Smooth muscle cell (in vitro differentiated cells): ENCODE measurements at regions not wholly inside any gene's neighbourhood (a gene's known extent, or its start where the extent isn't known, plus 50 kb on each side); places are given as distances from the start of the nearest gene placed in this dataset.
"Not testable (repeated sequence)": the region's sequence is repeated elsewhere in the genome, so short reads cannot be mapped to it uniquely, and the experiment has no call there.

ENCODE experiments used
- DNase-seq: peaks from one replicate; lab custom pipeline; 2025; ENCODE audit not compliant: unreplicated experiment; lab: John Stamatoyannopoulos, UW
- H2AFZ ChIP-seq: fragments of 200-600 bp; sonication (generic); 2 replicates; pipeline ENCODE4 v1.6.0; 2016; ENCODE audit warnings: antibody characterized with exemption, low read depth, mild to moderate bottlenecking
- H3F3A ChIP-seq: fragments of 200-600 bp; sonication (generic); 2 replicates; pipeline ENCODE4 v1.6.0; 2017; ENCODE audit warnings: antibody characterized with exemption, low read depth
- H3K27ac ChIP-seq: fragments of 200-600 bp; sonication (generic); 2 replicates; pipeline ENCODE4 v1.5.1; 2016; ENCODE audit warnings: low read depth, mild to moderate bottlenecking
- H3K27me3 ChIP-seq: fragments of 200-600 bp; sonication (generic); 2 replicates; pipeline ENCODE4 v1.6.1; 2016; ENCODE audit warnings: low read depth, mild to moderate bottlenecking
- H3K36me3 ChIP-seq: fragments of 200-600 bp; sonication (generic); 2 replicates; pipeline ENCODE4 v1.5.1; 2016; ENCODE audit warnings: low read depth
- H3K4me1 ChIP-seq: fragments of 200-600 bp; sonication (generic); 2 replicates; pipeline ENCODE4 v1.5.1; 2016; ENCODE audit warnings: low read depth
- H3K4me2 ChIP-seq: fragments of 200-600 bp; sonication (generic); 2 replicates; pipeline ENCODE4 v1.6.0; 2016; ENCODE audit warnings: mild to moderate bottlenecking
- H3K4me3 ChIP-seq: fragments of 200-600 bp; sonication (generic); 2 replicates; pipeline ENCODE4 v1.5.1; 2016; ENCODE audit warnings: mild to moderate bottlenecking
- H3K79me2 ChIP-seq: fragments of 200-600 bp; sonication (generic); 2 replicates; pipeline ENCODE4 v1.6.0; 2016; ENCODE audit warnings: low read depth, mild to moderate bottlenecking
- H3K9ac ChIP-seq: fragments of 200-600 bp; sonication (generic); 2 replicates; pipeline ENCODE4 v1.6.0; 2016; ENCODE audit warnings: low read depth
- H3K9me3 ChIP-seq: fragments of 200-600 bp; sonication (generic); replicated peaks from 2 replicates; pipeline ENCODE4 v1.5.1; 2016; ENCODE audit warnings: low read depth
- H4K20me1 ChIP-seq: fragments of 200-600 bp; sonication (generic); 2 replicates; pipeline ENCODE4 v1.6.0; 2016; ENCODE audit warnings: low read depth
- CTCF ChIP-seq: fragments of 200-600 bp; sonication (generic); IDR thresholded peaks from 2 replicates; pipeline ENCODE4 v1.5.1; 2017; ENCODE audit warnings: borderline replicate concordance, mild to moderate bottlenecking, antibody characterized with exemption; ENCODE audit not compliant: insufficient read depth, poor library complexity, severe bottlenecking
- WGBS: methylation state at CpG from one replicate; pipeline ENCODE4 v1.1.7; 2016; ENCODE audit warnings: low lambda C conversion rate; 5-methylcytosine and 5-hydroxymethylcytosine counted together

- Histone ChIP-seq H3K36me3 (no peaks in the 10 kb centered on the region), H3K4me2 (no peak overlapping the region), H3K79me2 (no peaks in the 10 kb centered on the region), H3K9ac (no peak overlapping the region), H3F3A (no peaks in the 10 kb centered on the region), H4K20me1 (no peaks in the 10 kb centered on the region), H3K4me1 (no peaks in the 10 kb centered on the region), H3K27ac (no peak overlapping the region), H2AFZ (no peak overlapping the region), H3K4me3 (no peak overlapping the region), H3K27me3 (peaks cover 4% of the 10 kb centered on the region), H3K9me3 (no peaks in the 10 kb centered on the region)
- no peak for DNase-seq
- WGBS, result 89% methylated on average over 22 of the region's 22 CpGs
- TF ChIP-seq CTCF, result no peak
These were observed 223.5 kb downstream of the NDUFA10 start for GRCh38 chr2:239801404-239802184.

GRCh38 chr2:239800785-239801386 is 224.3 kb downstream of the NDUFA10 start:
- no peak overlapping the region for H3K4me2 ChIP-seq
- no peaks in the 10 kb centered on the region for H3K4me1 ChIP-seq
- H3K79me2 ChIP-seq, result no peaks in the 10 kb centered on the region
- no peaks in the 10 kb centered on the region for H3K9me3 ChIP-seq
- no peak overlapping the region for H3K27ac ChIP-seq
- H3K36me3 ChIP-seq, result no peaks in the 10 kb centered on the region
- no peak for TF ChIP-seq CTCF
- no peak for DNase-seq
- H4K20me1 ChIP-seq, result no peaks in the 10 kb centered on the region
- whole genome bisulfite sequencing, result 90% methylated on average over 21 of the region's 22 CpGs
- H3K9ac ChIP-seq, result no peak overlapping the region
- H3K27me3 ChIP-seq, result no peaks in the 10 kb centered on the region
- H2AFZ ChIP-seq, result no peak overlapping the region
- H3K4me3 ChIP-seq, result no peak overlapping the region
- no peaks in the 10 kb centered on the region for H3F3A ChIP-seq

- Histone ChIP-seq H3K79me2 (no peaks in the 10 kb centered on the region), H3K4me1 (no peaks in the 10 kb centered on the region), H4K20me1 (no peaks in the 10 kb centered on the region), H3F3A (no peaks in the 10 kb centered on the region), H3K9me3 (no peaks in the 10 kb centered on the region), H3K4me3 (no peak overlapping the region), H3K9ac (no peak overlapping the region), H3K27me3 (no peaks in the 10 kb centered on the region), H3K36me3 (no peaks in the 10 kb centered on the region), H3K27ac (no peak overlapping the region), H3K4me2 (no peak overlapping the region), H2AFZ (no peak overlapping the region)
- no peak for TF ChIP-seq CTCF
- DNase-seq, result no peak
These were observed 227.8 kb downstream of the NDUFA10 start for GRCh38 chr2:239797316-239797715.

GRCh38 chr2:239795761-239796160 is 229.4 kb downstream of the NDUFA10 start:
- H3K36me3 ChIP-seq, H3K4me1 ChIP-seq, H2AFZ ChIP-seq, H3K9me3 ChIP-seq, H3K27me3 ChIP-seq, DNase-seq, H4K20me1 ChIP-seq, H3K9ac ChIP-seq, H3F3A ChIP-seq, H3K4me3 ChIP-seq, H3K79me2 ChIP-seq, H3K4me2 ChIP-seq, H3K27ac ChIP-seq: not testable (repeated sequence)
- 90% methylated on average over 7 of the region's 17 CpGs for WGBS
